H9 (cell line): ENCODE measurements at regions not wholly inside any gene's neighbourhood (a gene's known extent, or its start where the extent isn't known, plus 50 kb on each side); places are given as distances from the start of the nearest gene placed in this dataset.

Experiments
- DNase-seq: peaks from one replicate; pipeline ENCODE4 v3.0.0-alpha.2; 2017
- H2AFZ ChIP-seq: one replicate; pipeline ENCODE4 v1.6.1; 2013; ENCODE audit warnings: mild to moderate bottlenecking, low read length, control low read depth, moderate library complexity
- H2AK5ac ChIP-seq: 2 replicates; pipeline ENCODE4 v1.6.1; 2013; ENCODE audit warnings: low read length, control low read depth, mixed read lengths; ENCODE audit not compliant: insufficient read length
- H2BK120ac ChIP-seq: one replicate; pipeline ENCODE4 v1.6.1; 2013; ENCODE audit warnings: low read depth, mild to moderate bottlenecking, low read length, control low read depth, inconsistent platforms; ENCODE audit not compliant: poor library complexity, severe bottlenecking
- H2BK12ac ChIP-seq: 2 replicates; pipeline ENCODE4 v1.6.1; 2013; ENCODE audit warnings: low read length, control low read depth, mixed read lengths, low read depth; ENCODE audit not compliant: insufficient read length
- H2BK15ac ChIP-seq: 2 replicates; pipeline ENCODE4 v1.6.1; 2013; ENCODE audit warnings: low read depth, low read length, control low read depth
- H2BK20ac ChIP-seq: one replicate; pipeline ENCODE4 v1.6.1; 2013; ENCODE audit warnings: low read depth, mild to moderate bottlenecking, low read length, control low read depth, inconsistent platforms; ENCODE audit not compliant: poor library complexity, severe bottlenecking
- H2BK5ac ChIP-seq: 2 replicates; pipeline ENCODE4 v1.6.1; 2013; ENCODE audit warnings: low read length, control low read depth, mixed read lengths; ENCODE audit not compliant: insufficient read length
- H3K14ac ChIP-seq: 2 replicates; pipeline ENCODE4 v1.6.1; 2013; ENCODE audit warnings: low read length, control low read depth; ENCODE audit not compliant: insufficient read depth
- H3K18ac ChIP-seq: 2 replicates; pipeline ENCODE4 v1.6.1; 2013; ENCODE audit warnings: low read depth, mild to moderate bottlenecking, mixed read lengths, low read length, control low read depth; ENCODE audit not compliant: insufficient read length
- H3K23ac ChIP-seq: 2 replicates; pipeline ENCODE4 v1.6.1; 2013; ENCODE audit warnings: low read length, control low read depth, mixed read lengths, low read depth; ENCODE audit not compliant: insufficient read length
- H3K23me2 ChIP-seq: 2 replicates; pipeline ENCODE4 v1.6.1; 2013; ENCODE audit warnings: low read depth, mild to moderate bottlenecking, mixed read lengths, low read length, control low read depth; ENCODE audit not compliant: insufficient read length, poor library complexity, severe bottlenecking
- H3K27ac ChIP-seq: 2 replicates; pipeline ENCODE4 v1.5.1; 2013; ENCODE audit warnings: low read length, control low read depth, mixed read lengths, low read depth; ENCODE audit not compliant: insufficient read length
- H3K27me3 ChIP-seq: 2 replicates; pipeline ENCODE4 v1.6.1; 2013; ENCODE audit warnings: low read length, control low read depth, inconsistent platforms; ENCODE audit not compliant: insufficient read depth
- H3K4ac ChIP-seq: 2 replicates; pipeline ENCODE4 v1.6.1; 2013; ENCODE audit warnings: low read depth, mild to moderate bottlenecking, control low read depth, inconsistent platforms, low read length, moderate library complexity
- H3K4me1 ChIP-seq: 2 replicates; pipeline ENCODE4 v1.6.1; 2013; ENCODE audit warnings: low read length, control low read depth, inconsistent platforms; ENCODE audit not compliant: insufficient read depth
- H3K4me2 ChIP-seq: 2 replicates; pipeline ENCODE4 v1.6.1; 2013; ENCODE audit warnings: low read length, control low read depth, mixed read lengths; ENCODE audit not compliant: insufficient read length, insufficient read depth
- H3K56ac ChIP-seq: 2 replicates; pipeline ENCODE4 v1.6.1; 2013; ENCODE audit warnings: low read depth, mild to moderate bottlenecking, mixed read lengths, low read length, control low read depth; ENCODE audit not compliant: insufficient read length
- H3K79me1 ChIP-seq: 2 replicates; pipeline ENCODE4 v1.6.1; 2013; ENCODE audit warnings: low read depth, mild to moderate bottlenecking, moderate library complexity, low read length, control low read depth, inconsistent platforms; ENCODE audit not compliant: insufficient read depth, poor library complexity, severe bottlenecking
- H3K79me2 ChIP-seq: 2 replicates; pipeline ENCODE4 v1.6.1; 2013; ENCODE audit warnings: low read length, control low read depth, inconsistent platforms; ENCODE audit not compliant: insufficient read depth
- H3K9ac ChIP-seq: 2 replicates; pipeline ENCODE4 v1.6.1; 2013; ENCODE audit warnings: low read length, control low read depth, mixed read lengths; ENCODE audit not compliant: insufficient read length; ENCODE audit errors: extremely low read depth
- H3K9me3 ChIP-seq: one replicate; pipeline ENCODE4 v1.6.1; 2013; ENCODE audit warnings: low read depth, low read length, inconsistent platforms; ENCODE audit not compliant: control insufficient read depth
- H3T11ph ChIP-seq: one replicate; pipeline ENCODE4 v1.6.1; 2013; ENCODE audit warnings: mild to moderate bottlenecking, low read length, control low read depth, inconsistent platforms
- H4K20me1 ChIP-seq: one replicate; pipeline ENCODE4 v1.6.1; 2013; ENCODE audit not compliant: control insufficient read depth, insufficient read length, insufficient read depth
- H4K5ac ChIP-seq: 2 replicates; pipeline ENCODE4 v1.6.1; 2013; ENCODE audit warnings: low read depth, mild to moderate bottlenecking, mixed read lengths, low read length, control low read depth; ENCODE audit not compliant: insufficient read length
- H4K8ac ChIP-seq: replicated peaks from 2 replicates; pipeline ENCODE4 v1.6.1; 2013; ENCODE audit warnings: low read length, control low read depth, mixed read lengths, low read depth; ENCODE audit not compliant: insufficient read length
- H4K91ac ChIP-seq: 2 replicates; pipeline ENCODE4 v1.6.1; 2013; ENCODE audit warnings: low read depth, mild to moderate bottlenecking, moderate library complexity, mixed read lengths, low read length, control low read depth; ENCODE audit not compliant: insufficient read length
- H3K27ac Mint-ChIP-seq, 3 experiments: 2 replicates in 2 of 3; 3 replicates in 1 of 3; pipeline ENCODE4 v1.8.0; 2020 to 2021; ENCODE audit warnings: mixed read lengths in 3 of 3, mild to moderate bottlenecking in 1 of 3, moderate library complexity in 1 of 3
- H3K27me3 Mint-ChIP-seq: 2 replicates; pipeline ENCODE4 v1.8.0; 2021; ENCODE audit warnings: low read depth, mild to moderate bottlenecking, moderate library complexity, mixed read lengths
- H3K36me3 Mint-ChIP-seq, 3 experiments: 2 replicates in 2 of 3; 3 replicates in 1 of 3; pipeline ENCODE4 v1.8.0; 2020 to 2021; ENCODE audit warnings: low read depth in 3 of 3, mixed read lengths in 3 of 3; ENCODE audit not compliant: insufficient read depth in 1 of 3
- H3K4me1 Mint-ChIP-seq, 2 experiments: 2 replicates each; pipeline ENCODE4 v1.8.0; 2020; ENCODE audit warnings: mixed read lengths in 2 of 2
- H3K4me3 Mint-ChIP-seq, 2 experiments: 2 replicates in 1 of 2; 3 replicates in 1 of 2; pipeline ENCODE4 v1.8.0; 2020 to 2021; ENCODE audit warnings: mild to moderate bottlenecking in 2 of 2, mixed read lengths in 2 of 2, moderate library complexity in 1 of 2
- H3K9me3 Mint-ChIP-seq, 2 experiments: 2 replicates in 1 of 2; 3 replicates in 1 of 2; pipeline ENCODE4 v1.8.0; 2020; ENCODE audit warnings: mild to moderate bottlenecking in 2 of 2, mixed read lengths in 2 of 2, moderate library complexity in 1 of 2
- WGBS: extraction: QIAGEN DNeasy Blood & Tissue Kit; methylation state at CpG from one replicate; pipeline ENCODE4 v1.1.7; 2013; ENCODE audit warnings: missing lambda C conversion rate, low lambda C conversion rate, mixed read lengths; ENCODE audit not compliant: insufficient read length; ENCODE audit errors: extremely low coverage; 5-methylcytosine and 5-hydroxymethylcytosine counted together
- TF ChIP-seq, protein P1 (sequence below): fragments of 200-600 bp; sonication (generic); conservative IDR thresholded peaks from 3 replicates; pipeline ENCODE4 v1.8.0; 2021; ENCODE audit warnings: antibody characterized with exemption, mild to moderate bottlenecking

DNA sequence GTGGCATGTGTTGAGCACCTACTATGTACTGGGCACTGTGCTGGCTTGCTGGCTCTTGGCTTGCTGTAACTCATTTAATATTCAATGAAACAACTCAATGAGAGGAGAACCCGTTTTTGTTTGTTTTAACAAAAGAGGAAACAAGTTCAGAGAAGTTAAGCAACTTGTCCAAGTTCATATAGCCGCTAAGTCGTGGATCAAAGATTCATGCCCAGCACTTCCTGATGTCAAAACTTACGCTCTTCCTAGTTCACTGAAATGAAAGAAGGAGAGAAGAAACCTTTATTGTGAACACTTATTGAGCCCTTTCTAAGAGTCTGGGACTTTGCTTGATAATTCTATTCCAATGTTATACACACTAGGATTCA is 475.9 kb downstream of the PTPRU start:
- H4K20me1 ChIP-seq = no peaks in the 10 kb centered on the region
- H4K91ac ChIP-seq = no peak overlapping the region
- H2BK20ac ChIP-seq = no peak overlapping the region
- no peaks in the 10 kb centered on the region for H3K4me1 ChIP-seq
- no peak overlapping the region for H3K18ac ChIP-seq
- H2AFZ ChIP-seq = no peak overlapping the region
- H2BK120ac ChIP-seq = no peak overlapping the region
- H4K8ac ChIP-seq = no peak overlapping the region
- no peak overlapping the region for H3K4me2 ChIP-seq
- no peak overlapping the region for H4K5ac ChIP-seq
- Mint-ChIP-seq H3K4me3 (no peak overlapping the region), H3K4me1 (peaks cover 15 to 17% of the 10 kb centered on the region in 2 experiments), H3K9me3 (peaks cover 14 to 19% of the 10 kb centered on the region in 2 experiments), H3K27ac (no peak overlapping the region), H3K36me3 (peaks cover 0 to 6% (median 0%) of the 10 kb centered on the region in 3 experiments; a peak in 1 of 7 replicates), H3K27me3 (peaks cover 6% of the 10 kb centered on the region)
- no peak overlapping the region for H2BK5ac ChIP-seq
- no peak overlapping the region for H2AK5ac ChIP-seq
- peaks cover 13% of the 10 kb centered on the region for H3K9me3 ChIP-seq
- H3K79me2 ChIP-seq = no peaks in the 10 kb centered on the region
- no peak overlapping the region for H3K4ac ChIP-seq
- DNase-seq = no peak
- H3K27ac ChIP-seq = no peak overlapping the region
- no peak overlapping the region for H2BK15ac ChIP-seq
- no peak overlapping the region for H3T11ph ChIP-seq
- no peak overlapping the region for H3K23ac ChIP-seq
- TF ChIP-seq, protein P1, sequence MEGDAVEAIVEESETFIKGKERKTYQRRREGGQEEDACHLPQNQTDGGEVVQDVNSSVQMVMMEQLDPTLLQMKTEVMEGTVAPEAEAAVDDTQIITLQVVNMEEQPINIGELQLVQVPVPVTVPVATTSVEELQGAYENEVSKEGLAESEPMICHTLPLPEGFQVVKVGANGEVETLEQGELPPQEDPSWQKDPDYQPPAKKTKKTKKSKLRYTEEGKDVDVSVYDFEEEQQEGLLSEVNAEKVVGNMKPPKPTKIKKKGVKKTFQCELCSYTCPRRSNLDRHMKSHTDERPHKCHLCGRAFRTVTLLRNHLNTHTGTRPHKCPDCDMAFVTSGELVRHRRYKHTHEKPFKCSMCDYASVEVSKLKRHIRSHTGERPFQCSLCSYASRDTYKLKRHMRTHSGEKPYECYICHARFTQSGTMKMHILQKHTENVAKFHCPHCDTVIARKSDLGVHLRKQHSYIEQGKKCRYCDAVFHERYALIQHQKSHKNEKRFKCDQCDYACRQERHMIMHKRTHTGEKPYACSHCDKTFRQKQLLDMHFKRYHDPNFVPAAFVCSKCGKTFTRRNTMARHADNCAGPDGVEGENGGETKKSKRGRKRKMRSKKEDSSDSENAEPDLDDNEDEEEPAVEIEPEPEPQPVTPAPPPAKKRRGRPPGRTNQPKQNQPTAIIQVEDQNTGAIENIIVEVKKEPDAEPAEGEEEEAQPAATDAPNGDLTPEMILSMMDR = no peak
- H3K9ac ChIP-seq = no peak overlapping the region
- H3K23me2 ChIP-seq = no peaks in the 10 kb centered on the region
- H3K56ac ChIP-seq = no peak overlapping the region
- H2BK12ac ChIP-seq = no peak overlapping the region
- H3K27me3 ChIP-seq = no peaks in the 10 kb centered on the region
- H3K14ac ChIP-seq = no peak overlapping the region
- WGBS = no CpG with 5 or more reads among the region's 4 CpGs
- no peaks in the 10 kb centered on the region for H3K79me1 ChIP-seq
